ENCODE measurements at regions not wholly inside any gene's neighbourhood (a gene's known extent, or its start where the extent isn't known, plus 50 kb on each side); places are given as distances from the start of the nearest gene placed in this dataset.

DNA sequence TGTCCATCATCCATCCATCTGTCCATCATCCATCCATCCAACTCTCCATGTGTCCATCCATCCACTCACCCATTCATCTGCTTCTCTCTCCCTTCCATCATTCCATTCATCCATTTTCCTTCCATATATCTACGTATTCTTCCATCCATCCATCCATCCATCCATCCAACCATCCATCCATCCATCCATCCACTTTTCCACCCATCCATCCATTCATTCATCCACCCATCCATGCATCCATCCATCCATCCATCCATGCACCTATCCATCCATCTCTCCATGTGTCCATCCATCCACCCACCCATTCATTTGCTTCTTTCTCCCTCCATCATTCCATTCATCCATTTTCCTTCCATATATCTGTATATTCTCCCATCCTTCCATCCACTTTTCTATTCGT, 214.0 kb upstream of the RTL1 start:
- H3K27me3 ChIP-seq (ENCODE audit: insufficient read depth, low read length, poor library complexity): no peaks in the 10 kb centered on the region

DNA sequence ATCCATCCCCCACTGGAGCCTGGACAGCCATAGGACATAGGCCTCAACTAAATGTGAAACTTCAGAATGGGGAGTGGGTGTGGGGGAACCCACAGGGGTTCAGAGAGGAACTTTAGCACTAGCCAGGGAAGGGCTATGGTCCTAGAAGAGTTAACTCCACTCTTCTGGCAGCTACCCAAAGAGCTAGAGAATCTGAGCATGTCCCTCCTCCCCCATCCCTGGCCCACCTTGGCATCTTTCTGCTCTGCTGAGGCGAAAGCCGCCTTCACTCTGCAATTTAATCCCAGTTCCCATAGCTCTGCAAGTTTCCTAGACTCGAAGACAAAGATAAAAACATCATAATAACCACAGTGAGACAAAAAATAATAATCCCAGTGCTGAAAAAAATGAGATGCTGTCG, 214.7 kb upstream of the RTL1 start:
- Histone ChIP-seq H3K4me3 (ENCODE audit: low read depth in 1 of 2, low read length in 2 of 2) (no peak overlapping the region), H3K4me2 (ENCODE audit: insufficient read depth, low read length) (no peak overlapping the region), H3K27ac (ENCODE audit: low read length) (no peak overlapping the region), H2AFZ (ENCODE audit: low read depth, low read length) (no peak overlapping the region), H3K9me3 (ENCODE audit: insufficient read depth, low read length, severe bottlenecking) (no peaks in the 10 kb centered on the region), H3K9ac (ENCODE audit: low read depth, low read length) (no peak overlapping the region), H3K4me1 (ENCODE audit: insufficient read depth, low read length) (peaks cover 41% of the 10 kb centered on the region), H3K79me2 (ENCODE audit: insufficient read depth, low read length) (peaks cover 22% of the 10 kb centered on the region), H3K36me3 (ENCODE audit: insufficient read depth, low read length) (no peaks in the 10 kb centered on the region; the same call in 1 of the 2 replicates), H3K27me3 (ENCODE audit: insufficient read depth, low read length, poor library complexity) (no peaks in the 10 kb centered on the region), H4K20me1 (ENCODE audit: insufficient read depth, low read length) (no peaks in the 10 kb centered on the region)
- no peak for DNase-seq
- TF ChIP-seq EZH2 (IDR thresholded peaks at IDR 0.05; ENCODE audit: borderline replicate concordance, low read depth, low read length, severe bottlenecking): no peak
- TF ChIP-seq, protein P1, sequence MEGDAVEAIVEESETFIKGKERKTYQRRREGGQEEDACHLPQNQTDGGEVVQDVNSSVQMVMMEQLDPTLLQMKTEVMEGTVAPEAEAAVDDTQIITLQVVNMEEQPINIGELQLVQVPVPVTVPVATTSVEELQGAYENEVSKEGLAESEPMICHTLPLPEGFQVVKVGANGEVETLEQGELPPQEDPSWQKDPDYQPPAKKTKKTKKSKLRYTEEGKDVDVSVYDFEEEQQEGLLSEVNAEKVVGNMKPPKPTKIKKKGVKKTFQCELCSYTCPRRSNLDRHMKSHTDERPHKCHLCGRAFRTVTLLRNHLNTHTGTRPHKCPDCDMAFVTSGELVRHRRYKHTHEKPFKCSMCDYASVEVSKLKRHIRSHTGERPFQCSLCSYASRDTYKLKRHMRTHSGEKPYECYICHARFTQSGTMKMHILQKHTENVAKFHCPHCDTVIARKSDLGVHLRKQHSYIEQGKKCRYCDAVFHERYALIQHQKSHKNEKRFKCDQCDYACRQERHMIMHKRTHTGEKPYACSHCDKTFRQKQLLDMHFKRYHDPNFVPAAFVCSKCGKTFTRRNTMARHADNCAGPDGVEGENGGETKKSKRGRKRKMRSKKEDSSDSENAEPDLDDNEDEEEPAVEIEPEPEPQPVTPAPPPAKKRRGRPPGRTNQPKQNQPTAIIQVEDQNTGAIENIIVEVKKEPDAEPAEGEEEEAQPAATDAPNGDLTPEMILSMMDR (IDR thresholded peaks at IDR 0.05; ENCODE audit: borderline replicate concordance, extremely low read depth, low read length, poor library complexity, severe bottlenecking): no peak
- no peak for ATAC-seq (ENCODE audit: insufficient read depth, low read depth)

More for the DNA sequence above, 214.0 kb upstream of the RTL1 start:
- Histone ChIP-seq H3K27ac (ENCODE audit: low read length) (no peak overlapping the region), H3K4me1 (ENCODE audit: insufficient read depth, low read length) (peaks cover 37% of the 10 kb centered on the region), H4K20me1 (ENCODE audit: insufficient read depth, low read length) (no peaks in the 10 kb centered on the region), H3K4me3 (ENCODE audit: low read depth in 1 of 2, low read length in 2 of 2) (no peak overlapping the region), H3K9me3 (ENCODE audit: insufficient read depth, low read length, severe bottlenecking) (no peaks in the 10 kb centered on the region), H3K4me2 (ENCODE audit: insufficient read depth, low read length) (no peak overlapping the region), H3K9ac (ENCODE audit: low read depth, low read length) (no peak overlapping the region), H2AFZ (ENCODE audit: low read depth, low read length) (no peak overlapping the region), H3K36me3 (ENCODE audit: insufficient read depth, low read length) (no peaks in the 10 kb centered on the region; the same call in 1 of the 2 replicates), H3K79me2 (ENCODE audit: insufficient read depth, low read length) (peaks cover 20% of the 10 kb centered on the region)
- TF ChIP-seq, protein P1 (IDR thresholded peaks at IDR 0.05; ENCODE audit: borderline replicate concordance, extremely low read depth, low read length, poor library complexity, severe bottlenecking): no peak
- no peak for TF ChIP-seq EZH2 (IDR thresholded peaks at IDR 0.05; ENCODE audit: borderline replicate concordance, low read depth, low read length, severe bottlenecking)
- ATAC-seq (ENCODE audit: insufficient read depth, low read depth) (no peak), DNase-seq (no peak)

DNA sequence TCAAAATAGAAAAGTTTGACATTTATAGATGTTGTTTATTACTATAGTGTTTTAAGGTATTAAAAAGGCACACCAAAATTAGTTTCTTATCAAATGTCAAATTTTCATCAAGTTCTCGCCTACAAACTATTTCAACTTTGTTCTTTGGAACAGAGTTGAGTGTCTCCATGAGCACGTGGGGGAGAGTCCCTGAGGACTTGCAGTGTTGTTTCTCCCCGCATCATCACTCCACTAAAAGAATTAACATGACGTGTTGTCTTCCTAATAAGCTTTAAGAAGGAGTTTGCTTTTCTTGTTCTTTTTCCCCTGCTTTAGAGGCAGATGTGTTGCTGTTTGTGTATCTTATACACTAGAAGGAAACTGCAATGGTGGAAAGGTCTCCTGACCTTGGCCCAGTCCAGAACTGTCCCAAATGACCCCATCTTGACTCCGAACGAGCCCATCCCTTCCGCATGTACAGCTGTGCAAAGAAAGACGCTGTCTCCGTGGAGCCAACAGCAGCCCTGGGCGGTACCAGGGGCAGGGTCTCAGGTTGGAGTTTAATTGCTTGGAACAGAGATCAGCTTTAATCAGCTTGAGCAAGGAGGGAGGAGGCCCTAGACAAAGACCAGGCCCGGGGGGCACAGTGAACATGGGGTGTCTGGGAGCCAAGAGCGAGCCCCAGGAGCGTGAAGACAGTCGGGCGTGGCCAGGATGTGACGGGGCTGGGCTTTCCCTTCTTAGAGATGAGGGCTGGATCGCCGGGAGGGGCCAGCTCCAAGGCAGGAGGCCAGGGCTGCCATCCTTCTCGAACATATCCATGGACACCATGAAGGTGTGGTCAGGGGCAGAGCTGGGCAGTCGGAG, 215.4 kb upstream of the RTL1 start:
- Histone ChIP-seq H3K9me3 (ENCODE audit: insufficient read depth, low read length, severe bottlenecking) (no peaks in the 10 kb centered on the region), H3K4me3 (ENCODE audit: low read depth in 1 of 2, low read length in 2 of 2) (no peak overlapping the region), H4K20me1 (ENCODE audit: insufficient read depth, low read length) (no peaks in the 10 kb centered on the region), H3K4me2 (ENCODE audit: insufficient read depth, low read length) (peak overlapping the region; percentile 79; the same call in 1 of the 2 replicates), H3K27me3 (ENCODE audit: insufficient read depth, low read length, poor library complexity) (no peaks in the 10 kb centered on the region), H3K36me3 (ENCODE audit: insufficient read depth, low read length) (no peaks in the 10 kb centered on the region; the same call in 1 of the 2 replicates), H3K9ac (ENCODE audit: low read depth, low read length) (peak overlapping the region; percentile 84; the same call in 1 of the 2 replicates), H2AFZ (ENCODE audit: low read depth, low read length) (no peak overlapping the region), H3K27ac (ENCODE audit: low read length) (peak overlapping the region; percentile 93), H3K4me1 (ENCODE audit: insufficient read depth, low read length) (peaks cover 41% of the 10 kb centered on the region), H3K79me2 (ENCODE audit: insufficient read depth, low read length) (peaks cover 22% of the 10 kb centered on the region)
- ATAC-seq (ENCODE audit: insufficient read depth, low read depth) (no peak), DNase-seq (peak; percentile 6)
- TF ChIP-seq EZH2 (IDR thresholded peaks at IDR 0.05; ENCODE audit: borderline replicate concordance, low read depth, low read length, severe bottlenecking): no peak
- TF ChIP-seq, protein P1 (IDR thresholded peaks at IDR 0.05; ENCODE audit: borderline replicate concordance, extremely low read depth, low read length, poor library complexity, severe bottlenecking): no peak
